Uterus (tissue), 2 donors: ENCODE measurements at regions not wholly inside any gene's neighbourhood (a gene's known extent, or its start where the extent isn't known, plus 50 kb on each side); places are given as distances from the start of the nearest gene placed in this dataset.

Experiments
- POLR2A ChIP-seq, 2 donors: fragments of 450-650 bp; IDR thresholded peaks; one replicate each; pipeline ENCODE4 v1.6.1; 2016; ENCODE audit warnings: antibody characterized with exemption in 2 of 2, mild to moderate bottlenecking in 1 of 2, moderate library complexity in 1 of 2
- TF ChIP-seq, protein P1 (sequence below), 4 experiments: fragments of 200-600 bp in 2 of 4; fragments of 450-650 bp in 2 of 4; sonication (generic) in 2 of 4; IDR thresholded peaks; one replicate each; pipeline ENCODE4 v1.5.1; 2016 to 2019; ENCODE audit warnings: antibody characterized with exemption in 4 of 4, mild to moderate bottlenecking in 2 of 4, moderate library complexity in 1 of 4

DNA sequence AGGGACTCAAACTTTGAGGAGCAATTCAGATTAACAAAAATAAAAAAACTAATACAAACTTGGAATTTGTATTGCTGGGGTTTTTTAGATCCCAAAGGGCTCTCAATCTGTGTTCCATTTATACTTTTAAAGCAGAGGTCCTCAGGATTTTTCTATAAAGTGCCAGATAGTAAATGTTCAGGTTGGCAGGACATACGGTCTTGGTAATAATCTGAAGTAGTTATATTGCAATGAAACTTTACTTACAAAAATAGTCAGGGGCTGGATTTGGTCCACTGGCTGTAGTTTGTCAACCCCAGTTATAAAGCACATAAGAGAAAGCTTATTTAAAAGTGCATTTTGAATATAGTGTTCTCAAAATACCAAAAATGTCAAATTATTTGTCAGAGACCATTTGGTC lies 164.1 kb upstream of the CTSO start:
- TF ChIP-seq, protein P1, sequence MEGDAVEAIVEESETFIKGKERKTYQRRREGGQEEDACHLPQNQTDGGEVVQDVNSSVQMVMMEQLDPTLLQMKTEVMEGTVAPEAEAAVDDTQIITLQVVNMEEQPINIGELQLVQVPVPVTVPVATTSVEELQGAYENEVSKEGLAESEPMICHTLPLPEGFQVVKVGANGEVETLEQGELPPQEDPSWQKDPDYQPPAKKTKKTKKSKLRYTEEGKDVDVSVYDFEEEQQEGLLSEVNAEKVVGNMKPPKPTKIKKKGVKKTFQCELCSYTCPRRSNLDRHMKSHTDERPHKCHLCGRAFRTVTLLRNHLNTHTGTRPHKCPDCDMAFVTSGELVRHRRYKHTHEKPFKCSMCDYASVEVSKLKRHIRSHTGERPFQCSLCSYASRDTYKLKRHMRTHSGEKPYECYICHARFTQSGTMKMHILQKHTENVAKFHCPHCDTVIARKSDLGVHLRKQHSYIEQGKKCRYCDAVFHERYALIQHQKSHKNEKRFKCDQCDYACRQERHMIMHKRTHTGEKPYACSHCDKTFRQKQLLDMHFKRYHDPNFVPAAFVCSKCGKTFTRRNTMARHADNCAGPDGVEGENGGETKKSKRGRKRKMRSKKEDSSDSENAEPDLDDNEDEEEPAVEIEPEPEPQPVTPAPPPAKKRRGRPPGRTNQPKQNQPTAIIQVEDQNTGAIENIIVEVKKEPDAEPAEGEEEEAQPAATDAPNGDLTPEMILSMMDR (IDR thresholded peaks at IDR 0.05) = no peak
- no peak for TF ChIP-seq POLR2A (IDR thresholded peaks at IDR 0.05)
